ENCODE measurements at regions not wholly inside any gene's neighbourhood (a gene's known extent, or its start where the extent isn't known, plus 50 kb on each side); places are given as distances from the start of the nearest gene placed in this dataset.

GRCh38 chr5:135189024-135189423, 155.0 kb upstream of the PITX1 start:
- no peak for DNase-seq (ENCODE audit: low spot score)
- Histone ChIP-seq H3K9ac (ENCODE audit: low read depth in 1 of 2, low read length in 2 of 2) (no peak overlapping the region), H3K4me1 (ENCODE audit: control insufficient read depth in 4 of 4, insufficient read depth in 4 of 4, low read length in 3 of 4) (peaks cover 0 to 7% (median 2%) of the 10 kb centered on the region in 4 donors), H3K4me3 (ENCODE audit: low read depth in 1 of 3, low read length in 3 of 3) (no peak overlapping the region), H3K27me3 (ENCODE audit: control insufficient read depth in 4 of 4, insufficient read depth in 4 of 4, low read length in 3 of 4) (no peaks in the 10 kb centered on the region), H3K36me3 (ENCODE audit: control insufficient read depth in 4 of 4, insufficient read depth in 3 of 4, low read depth in 1 of 4, low read length in 3 of 4) (no peaks in the 10 kb centered on the region), H3K9me3 (ENCODE audit: control insufficient read depth in 4 of 4, low read length in 3 of 4) (no peaks in the 10 kb centered on the region), H3K27ac (ENCODE audit: low read depth in 1 of 2, low read length in 2 of 2) (no peak overlapping the region)
- TF ChIP-seq FOXA1 (IDR thresholded peaks at IDR 0.05) = no peak
- no peak for TF ChIP-seq TAF1 (conservative IDR thresholded peaks at IDR 0.05)
- no peak for TF ChIP-seq GABPA (IDR thresholded peaks at IDR 0.05 in 1 of 2, conservative IDR thresholded peaks at IDR 0.05 in 1 of 2)
- TF ChIP-seq FOXA2 (IDR thresholded peaks at IDR 0.05) = no peak
- no peak for TF ChIP-seq RXRA (IDR thresholded peaks at IDR 0.05)
- 86% methylated on average over 13 of the region's 13 CpGs for WGBS

DNA sequence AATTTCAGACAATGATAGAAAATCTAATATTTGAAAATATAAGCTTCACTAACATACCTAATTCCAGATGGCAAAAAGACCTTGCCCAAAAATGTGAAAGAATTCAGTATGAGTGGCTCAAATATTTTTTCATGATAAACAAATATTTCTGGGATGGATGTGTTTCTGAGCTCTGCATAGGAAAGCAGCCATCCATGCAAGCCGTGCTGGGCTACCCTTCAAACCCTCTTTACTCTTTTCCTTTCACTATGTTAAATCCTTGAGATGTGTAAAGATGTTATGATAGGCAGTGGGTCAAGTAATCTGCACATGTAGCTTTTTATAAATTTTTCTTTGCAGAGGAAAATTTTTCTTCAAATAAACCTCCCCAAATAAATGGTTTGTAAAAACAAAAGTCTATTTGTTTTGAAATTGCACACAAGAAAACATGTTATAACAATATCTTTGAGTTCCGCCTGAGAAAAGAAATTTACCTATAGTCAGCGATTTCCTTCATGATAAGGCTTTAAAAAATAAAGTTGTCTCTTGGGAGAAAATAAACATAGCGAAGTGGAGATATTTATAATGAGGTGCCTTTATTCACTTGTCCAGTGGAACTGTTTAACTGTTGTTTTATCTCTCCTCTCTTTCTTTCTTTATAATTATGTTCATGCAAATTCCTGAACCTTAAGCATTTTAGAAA, 154.3 kb upstream of the PITX1 start:
- H3K9ac ChIP-seq (ENCODE audit: low read depth in 1 of 2, low read length in 2 of 2) = no peak overlapping the region
- H3K4me1 ChIP-seq (ENCODE audit: control insufficient read depth in 4 of 4, insufficient read depth in 4 of 4, low read length in 3 of 4) = peaks cover 0 to 7% (median 2%) of the 10 kb centered on the region in 4 donors
- H3K27ac ChIP-seq (ENCODE audit: low read depth in 1 of 2, low read length in 2 of 2) = no peak overlapping the region
- TF ChIP-seq ATF3 (IDR thresholded peaks at IDR 0.05) (no peak), YY1 (IDR thresholded peaks at IDR 0.05) (no peak)
- TF ChIP-seq, protein P1, sequence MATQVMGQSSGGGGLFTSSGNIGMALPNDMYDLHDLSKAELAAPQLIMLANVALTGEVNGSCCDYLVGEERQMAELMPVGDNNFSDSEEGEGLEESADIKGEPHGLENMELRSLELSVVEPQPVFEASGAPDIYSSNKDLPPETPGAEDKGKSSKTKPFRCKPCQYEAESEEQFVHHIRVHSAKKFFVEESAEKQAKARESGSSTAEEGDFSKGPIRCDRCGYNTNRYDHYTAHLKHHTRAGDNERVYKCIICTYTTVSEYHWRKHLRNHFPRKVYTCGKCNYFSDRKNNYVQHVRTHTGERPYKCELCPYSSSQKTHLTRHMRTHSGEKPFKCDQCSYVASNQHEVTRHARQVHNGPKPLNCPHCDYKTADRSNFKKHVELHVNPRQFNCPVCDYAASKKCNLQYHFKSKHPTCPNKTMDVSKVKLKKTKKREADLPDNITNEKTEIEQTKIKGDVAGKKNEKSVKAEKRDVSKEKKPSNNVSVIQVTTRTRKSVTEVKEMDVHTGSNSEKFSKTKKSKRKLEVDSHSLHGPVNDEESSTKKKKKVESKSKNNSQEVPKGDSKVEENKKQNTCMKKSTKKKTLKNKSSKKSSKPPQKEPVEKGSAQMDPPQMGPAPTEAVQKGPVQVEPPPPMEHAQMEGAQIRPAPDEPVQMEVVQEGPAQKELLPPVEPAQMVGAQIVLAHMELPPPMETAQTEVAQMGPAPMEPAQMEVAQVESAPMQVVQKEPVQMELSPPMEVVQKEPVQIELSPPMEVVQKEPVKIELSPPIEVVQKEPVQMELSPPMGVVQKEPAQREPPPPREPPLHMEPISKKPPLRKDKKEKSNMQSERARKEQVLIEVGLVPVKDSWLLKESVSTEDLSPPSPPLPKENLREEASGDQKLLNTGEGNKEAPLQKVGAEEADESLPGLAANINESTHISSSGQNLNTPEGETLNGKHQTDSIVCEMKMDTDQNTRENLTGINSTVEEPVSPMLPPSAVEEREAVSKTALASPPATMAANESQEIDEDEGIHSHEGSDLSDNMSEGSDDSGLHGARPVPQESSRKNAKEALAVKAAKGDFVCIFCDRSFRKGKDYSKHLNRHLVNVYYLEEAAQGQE (IDR thresholded peaks at IDR 0.05) = no peak
- 83% methylated on average over 4 of the region's 4 CpGs for WGBS
- DNase-seq (ENCODE audit: low spot score) = no peak
- H3K36me3 ChIP-seq (ENCODE audit: control insufficient read depth in 4 of 4, insufficient read depth in 3 of 4, low read depth in 1 of 4, low read length in 3 of 4) = no peaks in the 10 kb centered on the region
- H3K9me3 ChIP-seq (ENCODE audit: control insufficient read depth in 4 of 4, low read length in 3 of 4) = no peaks in the 10 kb centered on the region
- H3K27me3 ChIP-seq (ENCODE audit: control insufficient read depth in 4 of 4, insufficient read depth in 4 of 4, low read length in 3 of 4) = no peaks in the 10 kb centered on the region
- H3K4me3 ChIP-seq (ENCODE audit: low read depth in 1 of 3, low read length in 3 of 3) = no peak overlapping the region

GRCh38 chr5:135186662-135187522, 152.9 kb upstream of the PITX1 start:
- peaks cover 0 to 7% (median 2%) of the 10 kb centered on the region in 4 donors for H3K4me1 ChIP-seq (ENCODE audit: control insufficient read depth in 4 of 4, insufficient read depth in 4 of 4, low read length in 3 of 4)
- no peaks in the 10 kb centered on the region for H3K9me3 ChIP-seq (ENCODE audit: control insufficient read depth in 4 of 4, low read length in 3 of 4)
- H3K27me3 ChIP-seq (ENCODE audit: control insufficient read depth in 4 of 4, insufficient read depth in 4 of 4, low read length in 3 of 4) = no peaks in the 10 kb centered on the region
- TF ChIP-seq HNF4G (IDR thresholded peaks at IDR 0.05) (no peak), FOXA2 (IDR thresholded peaks at IDR 0.05) (no peak), EGR1 (IDR thresholded peaks at IDR 0.05; ENCODE audit: low read depth in 2 of 2) (no peak), HNF4A (conservative IDR thresholded peaks at IDR 0.05) (no peak), NR2F2 (IDR thresholded peaks at IDR 0.05) (no peak), TAF1 (conservative IDR thresholded peaks at IDR 0.05) (no peak), GABPA (IDR thresholded peaks at IDR 0.05 in 1 of 2, conservative IDR thresholded peaks at IDR 0.05 in 1 of 2) (no peak), FOXA1 (IDR thresholded peaks at IDR 0.05) (no peak)
- TF ChIP-seq, protein P2, sequence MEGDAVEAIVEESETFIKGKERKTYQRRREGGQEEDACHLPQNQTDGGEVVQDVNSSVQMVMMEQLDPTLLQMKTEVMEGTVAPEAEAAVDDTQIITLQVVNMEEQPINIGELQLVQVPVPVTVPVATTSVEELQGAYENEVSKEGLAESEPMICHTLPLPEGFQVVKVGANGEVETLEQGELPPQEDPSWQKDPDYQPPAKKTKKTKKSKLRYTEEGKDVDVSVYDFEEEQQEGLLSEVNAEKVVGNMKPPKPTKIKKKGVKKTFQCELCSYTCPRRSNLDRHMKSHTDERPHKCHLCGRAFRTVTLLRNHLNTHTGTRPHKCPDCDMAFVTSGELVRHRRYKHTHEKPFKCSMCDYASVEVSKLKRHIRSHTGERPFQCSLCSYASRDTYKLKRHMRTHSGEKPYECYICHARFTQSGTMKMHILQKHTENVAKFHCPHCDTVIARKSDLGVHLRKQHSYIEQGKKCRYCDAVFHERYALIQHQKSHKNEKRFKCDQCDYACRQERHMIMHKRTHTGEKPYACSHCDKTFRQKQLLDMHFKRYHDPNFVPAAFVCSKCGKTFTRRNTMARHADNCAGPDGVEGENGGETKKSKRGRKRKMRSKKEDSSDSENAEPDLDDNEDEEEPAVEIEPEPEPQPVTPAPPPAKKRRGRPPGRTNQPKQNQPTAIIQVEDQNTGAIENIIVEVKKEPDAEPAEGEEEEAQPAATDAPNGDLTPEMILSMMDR (IDR thresholded peaks at IDR 0.05; ENCODE audit: low read depth, low read length, missing input control) = no peak
- TF ChIP-seq, protein P3, sequence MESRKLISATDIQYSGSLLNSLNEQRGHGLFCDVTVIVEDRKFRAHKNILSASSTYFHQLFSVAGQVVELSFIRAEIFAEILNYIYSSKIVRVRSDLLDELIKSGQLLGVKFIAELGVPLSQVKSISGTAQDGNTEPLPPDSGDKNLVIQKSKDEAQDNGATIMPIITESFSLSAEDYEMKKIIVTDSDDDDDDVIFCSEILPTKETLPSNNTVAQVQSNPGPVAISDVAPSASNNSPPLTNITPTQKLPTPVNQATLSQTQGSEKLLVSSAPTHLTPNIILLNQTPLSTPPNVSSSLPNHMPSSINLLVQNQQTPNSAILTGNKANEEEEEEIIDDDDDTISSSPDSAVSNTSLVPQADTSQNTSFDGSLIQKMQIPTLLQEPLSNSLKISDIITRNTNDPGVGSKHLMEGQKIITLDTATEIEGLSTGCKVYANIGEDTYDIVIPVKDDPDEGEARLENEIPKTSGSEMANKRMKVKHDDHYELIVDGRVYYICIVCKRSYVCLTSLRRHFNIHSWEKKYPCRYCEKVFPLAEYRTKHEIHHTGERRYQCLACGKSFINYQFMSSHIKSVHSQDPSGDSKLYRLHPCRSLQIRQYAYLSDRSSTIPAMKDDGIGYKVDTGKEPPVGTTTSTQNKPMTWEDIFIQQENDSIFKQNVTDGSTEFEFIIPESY (IDR thresholded peaks at IDR 0.05) = no peak
- no peak overlapping the region for H3K9ac ChIP-seq (ENCODE audit: low read depth in 1 of 2, low read length in 2 of 2)
- DNase-seq (ENCODE audit: low spot score) = no peak
- H3K36me3 ChIP-seq (ENCODE audit: control insufficient read depth in 4 of 4, insufficient read depth in 3 of 4, low read depth in 1 of 4, low read length in 3 of 4) = no peaks in the 10 kb centered on the region
- 85% methylated on average over 8 of the region's 8 CpGs for WGBS
- no peak overlapping the region for H3K4me3 ChIP-seq (ENCODE audit: low read depth in 1 of 3, low read length in 3 of 3)
- H3K27ac ChIP-seq (ENCODE audit: low read depth in 1 of 2, low read length in 2 of 2) = no peak overlapping the region

Measured in liver (tissue), 8 donors.